ELR (cell line): ENCODE measurements at regions not wholly inside any gene's neighbourhood (a gene's known extent, or its start where the extent isn't known, plus 50 kb on each side); places are given as distances from the start of the nearest gene placed in this dataset.

Source experiments
- DNase-seq: peaks from one replicate; pipeline ENCODE4 v3.0.0-alpha.2; 2015; ENCODE audit warnings: low read depth

- no peak for DNase-seq
Observed at GRCh38 chr7:26046150-26046549, 105.8 kb upstream of the NFE2L3 start.

GRCh38 chr7:26046878-26047277, 105.1 kb upstream of the NFE2L3 start:
- no peak for DNase-seq

- no peak for DNase-seq
Observed at GRCh38 chr7:26048663-26049062, 103.3 kb upstream of the NFE2L3 start.

GRCh38 chr7:26049081-26049480, 102.9 kb upstream of the NFE2L3 start:
- no peak for DNase-seq

GRCh38 chr7:26051021-26051420, 101.0 kb upstream of the NFE2L3 start:
- DNase-seq = no peak

GRCh38 chr7:26052706-26053105, 99.3 kb upstream of the NFE2L3 start:
- peak; percentile 28 for DNase-seq

GRCh38 chr7:26054386-26054785, 97.6 kb upstream of the NFE2L3 start:
- no peak for DNase-seq

- DNase-seq = no peak
Observed at GRCh38 chr7:26055241-26055640, 96.8 kb upstream of the NFE2L3 start.

- DNase-seq = no peak
Observed at GRCh38 chr7:26060733-26061677, 91.0 kb upstream of the NFE2L3 start.

GRCh38 chr7:26061678-26062603, 90.1 kb upstream of the NFE2L3 start:
- peak; percentile 67 for DNase-seq

GRCh38 chr7:26065652-26066051, 86.3 kb upstream of the NFE2L3 start:
- DNase-seq = no peak

- DNase-seq = no peak
Observed at GRCh38 chr7:26066736-26067135, 85.3 kb upstream of the NFE2L3 start.

- DNase-seq = no peak
Observed at GRCh38 chr7:26070290-26070689, 81.7 kb upstream of the NFE2L3 start.

GRCh38 chr7:26071622-26072456, 80.2 kb upstream of the NFE2L3 start:
- DNase-seq = no peak

GRCh38 chr7:26073041-26073440, 79.0 kb upstream of the NFE2L3 start:
- no peak for DNase-seq

- no peak for DNase-seq
Observed at GRCh38 chr7:26074919-26075318, 77.1 kb upstream of the NFE2L3 start.

GRCh38 chr7:26076691-26077090, 75.3 kb upstream of the NFE2L3 start:
- DNase-seq = no peak

GRCh38 chr7:26078437-26079336, 73.3 kb upstream of the NFE2L3 start:
- DNase-seq = peak; percentile 50

- no peak for DNase-seq
Observed at GRCh38 chr7:26081638-26082037, 70.4 kb upstream of the NFE2L3 start.

GRCh38 chr7:26083113-26083512, 68.9 kb upstream of the NFE2L3 start:
- DNase-seq = peak; percentile 26

GRCh38 chr7:26084418-26084817, 67.6 kb upstream of the NFE2L3 start:
- no peak for DNase-seq
